Tibial artery (tissue), 4 donors: ENCODE measurements at regions not wholly inside any gene's neighbourhood (a gene's known extent, or its start where the extent isn't known, plus 50 kb on each side); places are given as distances from the start of the nearest gene placed in this dataset.
A peak's percentile ranks its signal among the peaks of the same experiment; 100 is the strongest.

Source experiments
- DNase-seq, 2 donors: peaks; one replicate each; pipeline ENCODE4 v3.0.0-alpha.2; 2019
- H3K27ac ChIP-seq, 2 donors: fragments of 200-600 bp; sonication (generic) in 1 of 2; 1 replicate in 1 of 2; 2 replicates in 1 of 2; pipeline ENCODE4 v1.5.1; 2018 to 2019; ENCODE audit warnings: mild to moderate bottlenecking in 1 of 2
- H3K27me3 ChIP-seq, 2 donors: fragments of 200-600 bp; sonication (generic) in 1 of 2; one replicate each; pipeline versions ENCODE4 v1.5.1 to v1.6.0; 2016 to 2019
- H3K36me3 ChIP-seq, 3 donors: fragments of 200-600 bp; sonication (generic) in 2 of 3; one replicate each; pipeline ENCODE4 v1.5.1; 2016 to 2019; ENCODE audit warnings: mild to moderate bottlenecking in 2 of 3
- H3K4me1 ChIP-seq, 4 donors: fragments of 200-600 bp; sonication (generic) in 2 of 4; 1 replicate in 3 of 4; 2 replicates in 1 of 4; pipeline ENCODE4 v1.5.1; 2016 to 2019
- H3K4me3 ChIP-seq, 2 donors: fragments of 200-600 bp; sonication (generic) in 1 of 2; 1 replicate in 1 of 2; 2 replicates in 1 of 2; pipeline ENCODE4 v1.5.1; 2018 to 2019; ENCODE audit warnings: mild to moderate bottlenecking in 2 of 2
- H3K9me3 ChIP-seq, 3 donors: fragments of 200-600 bp; sonication (generic) in 1 of 3; one replicate each; pipeline ENCODE4 v1.5.1; 2016 to 2019
- CTCF ChIP-seq, 2 experiments: fragments of 200-600 bp in 1 of 2; fragments of 450-650 bp in 1 of 2; IDR thresholded peaks; one replicate each; pipeline ENCODE4 v1.5.1; 2017 to 2019; ENCODE audit warnings: antibody characterized with exemption in 2 of 2, mild to moderate bottlenecking in 1 of 2, moderate library complexity in 1 of 2
- intact Hi-C: fragments of 100-400 bp; cut with DNase I; formaldehyde crosslinking; loops from one replicate; pipeline ENCODE4 v1.15.0; 2023; ENCODE audit warnings: low total_unique reads

GRCh38 chr22:44650806-44651205, 51.2 kb upstream of the PRR5 start:
- DNase-seq: no peak
- Histone ChIP-seq H3K27ac (no peak overlapping the region), H3K9me3 (no peaks in the 10 kb centered on the region), H3K4me3 (no peak overlapping the region), H3K36me3 (no peaks in the 10 kb centered on the region), H3K4me1 (no peaks in the 10 kb centered on the region), H3K27me3 (peaks cover 0 to 26% of the 10 kb centered on the region in 2 donors)
- intact Hi-C loops: no loop called here
- TF ChIP-seq CTCF (IDR thresholded peaks at IDR 0.05): no peak

- Histone ChIP-seq H3K9me3 (no peaks in the 10 kb centered on the region), H3K27ac (no peak overlapping the region), H3K4me3 (no peak overlapping the region), H3K27me3 (peaks cover 0 to 34% of the 10 kb centered on the region in 2 donors), H3K36me3 (no peaks in the 10 kb centered on the region), H3K4me1 (no peaks in the 10 kb centered on the region)
- no peak for TF ChIP-seq CTCF (IDR thresholded peaks at IDR 0.05)
- intact Hi-C loops: no loop called here
- DNase-seq: peak; percentile 58 to 70
Measured at GRCh38 chr22:44648821-44649565, 53.0 kb upstream of the PRR5 start.

GRCh38 chr22:44648085-44648820, 53.8 kb upstream of the PRR5 start:
- H3K27ac ChIP-seq: no peak overlapping the region
- H3K36me3 ChIP-seq: no peaks in the 10 kb centered on the region
- peak in 1 of 2 donors; percentile 56 for DNase-seq
- TF ChIP-seq CTCF (IDR thresholded peaks at IDR 0.05): no peak
- H3K4me3 ChIP-seq: no peak overlapping the region
- intact Hi-C loops: no loop called here
- H3K27me3 ChIP-seq: peaks cover 0 to 34% of the 10 kb centered on the region in 2 donors
- H3K4me1 ChIP-seq: no peaks in the 10 kb centered on the region
- H3K9me3 ChIP-seq: no peaks in the 10 kb centered on the region

GRCh38 chr22:44647141-44647540, 54.9 kb upstream of the PRR5 start:
- DNase-seq: no peak
- Histone ChIP-seq H3K4me3 (no peak overlapping the region), H3K36me3 (no peaks in the 10 kb centered on the region), H3K27me3 (peaks cover 0 to 34% of the 10 kb centered on the region in 2 donors), H3K9me3 (no peaks in the 10 kb centered on the region), H3K27ac (no peak overlapping the region), H3K4me1 (no peaks in the 10 kb centered on the region)
- intact Hi-C loops: no loop called here
- no peak for TF ChIP-seq CTCF (IDR thresholded peaks at IDR 0.05)

- H3K27me3 ChIP-seq: peaks cover 0 to 34% of the 10 kb centered on the region in 2 donors
- intact Hi-C loops: no loop called here
- no peak for TF ChIP-seq CTCF (IDR thresholded peaks at IDR 0.05)
- H3K4me1 ChIP-seq: no peaks in the 10 kb centered on the region
- H3K9me3 ChIP-seq: no peaks in the 10 kb centered on the region
- no peak overlapping the region for H3K4me3 ChIP-seq
- H3K27ac ChIP-seq: no peak overlapping the region
- H3K36me3 ChIP-seq: no peaks in the 10 kb centered on the region
- DNase-seq: no peak
Measured at GRCh38 chr22:44646668-44647067, 55.3 kb upstream of the PRR5 start.
